ENCODE measurements at regions not wholly inside any gene's neighbourhood (a gene's known extent, or its start where the extent isn't known, plus 50 kb on each side); places are given as distances from the start of the nearest gene placed in this dataset.

GRCh38 chr2:173584000-173584399, 229.3 kb downstream of the CDCA7 start:
- TF ChIP-seq POLR2A (IDR thresholded peaks at IDR 0.05) (no peak), CTCF (IDR thresholded peaks at IDR 0.05) (no peak)
